ENCODE measurements at regions not wholly inside any gene's neighbourhood (a gene's known extent, or its start where the extent isn't known, plus 50 kb on each side); places are given as distances from the start of the nearest gene placed in this dataset.
"Not testable (repeated sequence)": the region's sequence is repeated elsewhere in the genome, so short reads cannot be mapped to it uniquely, and the experiment has no call there.

DNA sequence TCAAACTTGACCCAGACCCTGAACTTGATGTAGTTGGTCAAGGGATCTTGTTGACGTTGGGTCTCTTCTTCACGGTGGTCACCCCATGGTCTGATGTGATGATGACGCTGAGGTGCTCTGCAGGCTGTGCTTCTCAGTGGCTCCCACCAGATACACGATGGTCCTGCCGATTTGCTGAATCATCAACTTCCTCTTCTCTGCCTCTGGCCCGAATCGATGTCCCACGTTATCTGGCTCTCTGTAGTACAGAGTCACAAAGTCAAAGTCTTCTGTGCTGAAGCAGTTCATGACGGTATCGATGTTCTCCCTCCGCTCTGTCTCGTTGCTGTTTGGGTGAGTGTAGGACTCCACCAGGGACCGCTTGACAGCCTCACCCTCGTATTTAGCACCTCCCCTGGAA, 58.5 kb upstream of the ZNF195 start:
- TF ChIP-seq CTCF, POLR2A (IDR thresholded peaks at IDR 0.05): not testable (repeated sequence)

Data from Peyer's patch (tissue), 4 donors.